ENCODE measurements at regions not wholly inside any gene's neighbourhood (a gene's known extent, or its start where the extent isn't known, plus 50 kb on each side); places are given as distances from the start of the nearest gene placed in this dataset.

GRCh38 chr4:123463869-123464268 lies 67.3 kb downstream of the SPRY1 start:
- no peak overlapping the region for H2AFZ ChIP-seq (ENCODE audit: low read depth, low read length)
- no peak overlapping the region for H3K27ac ChIP-seq (ENCODE audit: low read length)
- no peaks in the 10 kb centered on the region for H3K36me3 ChIP-seq (ENCODE audit: insufficient read depth, low read length)
- no peaks in the 10 kb centered on the region for H4K20me1 ChIP-seq (ENCODE audit: insufficient read depth)
- no peaks in the 10 kb centered on the region for H3K79me2 ChIP-seq (replicated peaks; ENCODE audit: insufficient read depth, low read length)
- no peaks in the 10 kb centered on the region for H3K9me3 ChIP-seq (ENCODE audit: low read length)
- H3K9ac ChIP-seq (ENCODE audit: low read length), result no peak overlapping the region
- H3K4me3 ChIP-seq (ENCODE audit: low read length), result no peak overlapping the region
- H3K27me3 ChIP-seq (ENCODE audit: insufficient read depth, low read depth, low read length), result no peaks in the 10 kb centered on the region
- H3K9me2 ChIP-seq (ENCODE audit: insufficient read depth, low read length), result no peaks in the 10 kb centered on the region
- H3K4me2 ChIP-seq (ENCODE audit: low read length), result no peak overlapping the region
- TF ChIP-seq TAF1 (IDR thresholded peaks at IDR 0.05; ENCODE audit: low read depth) (no peak), EZH2 (IDR thresholded peaks at IDR 0.05; ENCODE audit: borderline replicate concordance, insufficient read depth, low read length, poor library complexity, severe bottlenecking) (no peak), REST (IDR thresholded peaks at IDR 0.05; ENCODE audit: borderline replicate concordance) (no peak), MXI1 (conservative IDR thresholded peaks at IDR 0.05; ENCODE audit: poor library complexity, severe bottlenecking) (no peak), SMC3 (conservative IDR thresholded peaks at IDR 0.05; ENCODE audit: poor library complexity) (no peak), EP300 (conservative IDR thresholded peaks at IDR 0.05; ENCODE audit: poor library complexity, severe bottlenecking) (no peak), POLR2AphosphoS5 (IDR thresholded peaks at IDR 0.05) (no peak), RAD21 (conservative IDR thresholded peaks at IDR 0.05) (no peak), CTCF (IDR thresholded peaks at IDR 0.05; ENCODE audit: poor library complexity, severe bottlenecking) (no peak)
- no peaks in the 10 kb centered on the region for H3F3A ChIP-seq (ENCODE audit: insufficient read depth, low read length, poor library complexity, severe bottlenecking)

- H3K27ac ChIP-seq (ENCODE audit: low read length), result no peak overlapping the region
- H3K79me2 ChIP-seq (replicated peaks; ENCODE audit: insufficient read depth, low read length), result no peaks in the 10 kb centered on the region
- no peaks in the 10 kb centered on the region for H3K9me2 ChIP-seq (ENCODE audit: insufficient read depth, low read length)
- TF ChIP-seq SMC3 (conservative IDR thresholded peaks at IDR 0.05; ENCODE audit: poor library complexity), result no peak
- no peak for TF ChIP-seq EP300 (conservative IDR thresholded peaks at IDR 0.05; ENCODE audit: poor library complexity, severe bottlenecking)
- TF ChIP-seq CTCF (IDR thresholded peaks at IDR 0.05; ENCODE audit: poor library complexity, severe bottlenecking), result no peak
- no peak for TF ChIP-seq TAF1 (IDR thresholded peaks at IDR 0.05; ENCODE audit: low read depth)
- no peak for TF ChIP-seq MXI1 (conservative IDR thresholded peaks at IDR 0.05; ENCODE audit: poor library complexity, severe bottlenecking)
- TF ChIP-seq RAD21 (conservative IDR thresholded peaks at IDR 0.05), result no peak
- no peak for TF ChIP-seq EZH2 (IDR thresholded peaks at IDR 0.05; ENCODE audit: borderline replicate concordance, insufficient read depth, low read length, poor library complexity, severe bottlenecking)
- no peak for TF ChIP-seq REST (IDR thresholded peaks at IDR 0.05; ENCODE audit: borderline replicate concordance)
- TF ChIP-seq POLR2AphosphoS5 (IDR thresholded peaks at IDR 0.05), result no peak
- no peaks in the 10 kb centered on the region for H3K9me3 ChIP-seq (ENCODE audit: low read length)
- no peaks in the 10 kb centered on the region for H4K20me1 ChIP-seq (ENCODE audit: insufficient read depth)
- H3K27me3 ChIP-seq (ENCODE audit: insufficient read depth, low read depth, low read length), result no peaks in the 10 kb centered on the region
- no peak overlapping the region for H2AFZ ChIP-seq (ENCODE audit: low read depth, low read length)
- H3K9ac ChIP-seq (ENCODE audit: low read length), result no peak overlapping the region
- no peak overlapping the region for H3K4me3 ChIP-seq (ENCODE audit: low read length)
- H3K4me2 ChIP-seq (ENCODE audit: low read length), result no peak overlapping the region
- H3F3A ChIP-seq (ENCODE audit: insufficient read depth, low read length, poor library complexity, severe bottlenecking), result no peaks in the 10 kb centered on the region
- H3K36me3 ChIP-seq (ENCODE audit: insufficient read depth, low read length), result no peaks in the 10 kb centered on the region
Observed at GRCh38 chr4:123465416-123465815, 68.8 kb downstream of the SPRY1 start.

All from neural cell (in vitro differentiated cells).